ENCODE measurements at regions not wholly inside any gene's neighbourhood (a gene's known extent, or its start where the extent isn't known, plus 50 kb on each side); places are given as distances from the start of the nearest gene placed in this dataset.

GRCh38 chr10:14435976-14436632 is 105.4 kb upstream of the FRMD4A start:
- Histone ChIP-seq H3K36me3 (no peaks in the 10 kb centered on the region), H3K4me1 (peaks cover 0 to 9% (median 0%) of the 10 kb centered on the region in 12 donors), H3K9me3 (no peaks in the 10 kb centered on the region), H3K27ac (no peak overlapping the region), H3K4me3 (no peak overlapping the region), H3K27me3 (peaks cover 0 to 5% (median 0%) of the 10 kb centered on the region in 9 donors)
- 79 to 85% (median 82%) methylated on average over 7 of the region's 7 CpGs for WGBS, 4 donors
- no peak for DNase-seq
- ATAC-seq: no peak
- intact Hi-C loops (cut with DNase I): no loop called here
- no peak for TF ChIP-seq POLR2A (IDR thresholded peaks at IDR 0.05)
- no peak for TF ChIP-seq CTCF (IDR thresholded peaks at IDR 0.05)

GRCh38 chr10:14433147-14433546 is 102.4 kb upstream of the FRMD4A start:
- peaks cover 0 to 5% (median 0%) of the 10 kb centered on the region in 9 donors for H3K27me3 ChIP-seq
- 61 to 84% (median 80%) methylated on average over 2 of the region's 2 CpGs for WGBS, 4 donors
- H3K27ac ChIP-seq: no peak overlapping the region
- TF ChIP-seq CTCF (IDR thresholded peaks at IDR 0.05): no peak
- TF ChIP-seq POLR2A (IDR thresholded peaks at IDR 0.05): no peak
- intact Hi-C loops (cut with DNase I): no loop called here
- H3K4me3 ChIP-seq: no peak overlapping the region
- no peaks in the 10 kb centered on the region for H3K4me1 ChIP-seq
- no peaks in the 10 kb centered on the region for H3K36me3 ChIP-seq
- DNase-seq (no peak), ATAC-seq (no peak)
- H3K9me3 ChIP-seq: no peaks in the 10 kb centered on the region

- no peak overlapping the region for H3K4me3 ChIP-seq
- H3K27ac ChIP-seq: no peak overlapping the region
- H3K4me1 ChIP-seq: no peaks in the 10 kb centered on the region
- H3K27me3 ChIP-seq: peaks cover 0 to 6% (median 0%) of the 10 kb centered on the region in 9 donors
- 89 to 92% (median 90%) methylated on average over 4 of the region's 4 CpGs for WGBS, 4 donors
- no peaks in the 10 kb centered on the region for H3K9me3 ChIP-seq
- H3K36me3 ChIP-seq: no peaks in the 10 kb centered on the region
- TF ChIP-seq POLR2A (IDR thresholded peaks at IDR 0.05) (no peak), CTCF (IDR thresholded peaks at IDR 0.05) (no peak)
- ATAC-seq (no peak), DNase-seq (no peak)
- intact Hi-C loops (cut with DNase I): no loop called here
Observed at GRCh38 chr10:14431868-14432267, 101.1 kb upstream of the FRMD4A start.

GRCh38 chr10:14429043-14429700 is 98.4 kb upstream of the FRMD4A start:
- intact Hi-C loops (cut with DNase I): no loop called here
- Histone ChIP-seq H3K36me3 (no peaks in the 10 kb centered on the region), H3K27ac (no peak overlapping the region), H3K27me3 (peaks cover 0 to 6% (median 0%) of the 10 kb centered on the region in 9 donors), H3K9me3 (no peaks in the 10 kb centered on the region), H3K4me3 (no peak overlapping the region), H3K4me1 (no peaks in the 10 kb centered on the region)
- TF ChIP-seq POLR2A (IDR thresholded peaks at IDR 0.05) (no peak), CTCF (IDR thresholded peaks at IDR 0.05) (no peak)
- WGBS, 4 donors: 40 to 46% (median 43%) methylated on average over 6 of the region's 6 CpGs
- no peak for ATAC-seq
- DNase-seq: no peak

Data from heart left ventricle (tissue), 16 donors.